GM12864 (cell line): ENCODE measurements at regions not wholly inside any gene's neighbourhood (a gene's known extent, or its start where the extent isn't known, plus 50 kb on each side); places are given as distances from the start of the nearest gene placed in this dataset.
"Not testable (repeated sequence)": the region's sequence is repeated elsewhere in the genome, so short reads cannot be mapped to it uniquely, and the experiment has no call there.

Experiments used
- DNase-seq: peaks from one replicate; pipeline ENCODE4 v3.0.0-alpha.2; 2011; ENCODE audit warnings: low read depth
- H3K4me3 ChIP-seq: 2 replicates; pipeline ENCODE4 v1.5.1; 2011; ENCODE audit warnings: mild to moderate bottlenecking, low read depth, low read length, control low read depth
- CTCF ChIP-seq: IDR thresholded peaks from 2 replicates; pipeline ENCODE4 v1.5.1; 2011; ENCODE audit warnings: low read depth, mild to moderate bottlenecking, moderate library complexity, low read length, control low read depth, inconsistent platforms; ENCODE audit errors: missing control alignments

- no peak for TF ChIP-seq CTCF
- no peak for DNase-seq
- H3K4me3 ChIP-seq, result no peak overlapping the region
Observed at GRCh38 chr20:46785958-46786357, 76.5 kb downstream of the SLC2A10 start.

- no peak for DNase-seq
- H3K4me3 ChIP-seq, result no peak overlapping the region
- TF ChIP-seq CTCF, result no peak
Observed at GRCh38 chr20:46786566-46786965, 77.1 kb downstream of the SLC2A10 start.

GRCh38 chr20:46787991-46788762 lies 78.7 kb downstream of the SLC2A10 start:
- H3K4me3 ChIP-seq, result no peak overlapping the region
- no peak for DNase-seq
- TF ChIP-seq CTCF, result no peak

- not testable (repeated sequence) for H3K4me3 ChIP-seq, DNase-seq
Observed at GRCh38 chr20:46788763-46789091, 79.3 kb downstream of the SLC2A10 start.

DNA sequence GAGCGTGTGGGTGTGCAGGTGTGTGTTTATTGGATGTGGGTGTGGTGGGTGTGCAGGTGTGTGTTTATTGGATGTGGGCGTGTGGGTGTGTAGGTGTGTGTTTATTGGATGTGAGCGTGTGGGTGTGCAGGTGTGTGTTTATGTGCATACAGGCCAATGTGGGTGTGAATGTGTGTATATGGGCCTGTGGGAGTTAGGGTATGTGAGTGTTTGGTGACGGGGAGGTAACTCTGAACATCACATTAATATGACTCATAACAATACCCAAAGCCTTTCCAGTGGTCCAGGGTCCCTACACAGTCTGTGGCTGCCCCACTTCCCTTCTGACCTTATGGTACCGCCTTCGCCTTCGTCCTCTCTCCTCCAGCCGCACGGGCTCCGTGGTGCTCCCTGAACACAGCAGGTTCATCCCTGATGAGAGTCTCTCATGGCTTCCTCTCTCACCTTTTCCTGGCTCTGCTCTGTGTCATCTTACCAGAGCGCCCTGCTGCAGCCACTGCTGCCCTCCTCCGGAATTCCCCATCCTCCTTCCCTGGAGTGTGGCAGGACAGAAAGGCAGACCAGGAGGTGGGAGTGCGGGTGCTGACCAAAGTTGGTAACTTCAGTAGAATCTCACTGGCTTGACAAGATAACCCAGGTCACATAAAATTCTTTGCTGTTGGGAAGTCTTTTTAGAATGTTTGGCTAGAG lies 80.0 kb downstream of the SLC2A10 start:
- no peak for DNase-seq
- TF ChIP-seq CTCF, result no peak
- no peak overlapping the region for H3K4me3 ChIP-seq

DNA sequence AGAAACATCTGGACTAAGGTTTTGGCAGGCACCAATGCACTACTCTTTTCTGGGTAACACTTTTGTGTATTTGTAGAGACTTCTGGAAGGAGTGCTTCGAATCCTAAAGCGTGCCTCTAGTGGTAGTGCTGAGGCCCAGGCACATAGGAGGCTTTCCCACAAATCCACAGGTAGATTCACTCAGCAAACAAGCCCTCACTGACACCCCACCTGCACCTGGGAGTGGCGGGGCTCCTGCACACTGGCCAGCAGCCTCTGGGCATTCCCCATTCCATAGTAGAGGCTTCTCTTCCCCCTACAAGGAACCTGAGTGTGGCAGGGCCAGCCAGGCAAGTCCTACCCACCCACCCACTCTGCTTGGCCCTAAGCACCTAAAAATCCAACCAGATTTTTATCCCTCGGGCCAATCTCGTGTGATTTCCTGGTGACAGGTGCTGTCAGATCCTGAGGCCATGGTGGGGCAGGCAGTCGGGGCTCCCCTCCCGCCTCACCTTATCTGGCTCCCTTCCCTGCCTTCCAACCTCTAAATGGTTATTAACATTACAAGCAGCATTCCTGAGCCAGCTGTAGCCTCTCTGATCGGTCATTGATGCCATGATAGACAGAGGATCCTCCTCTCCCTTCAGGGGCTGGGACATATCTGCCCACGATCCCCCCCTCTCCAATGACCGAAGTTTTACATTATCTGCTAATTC lies 82.4 kb downstream of the SLC2A10 start:
- H3K4me3 ChIP-seq, result no peak overlapping the region
- TF ChIP-seq CTCF, result no peak
- no peak for DNase-seq

GRCh38 chr20:46797206-46797605 lies 87.8 kb downstream of the SLC2A10 start:
- no peak for DNase-seq
- no peak overlapping the region for H3K4me3 ChIP-seq
- no peak for TF ChIP-seq CTCF
